RPMI7951 (cell line): ENCODE measurements at regions not wholly inside any gene's neighbourhood (a gene's known extent, or its start where the extent isn't known, plus 50 kb on each side); places are given as distances from the start of the nearest gene placed in this dataset.
"Not testable (repeated sequence)": the region's sequence is repeated elsewhere in the genome, so short reads cannot be mapped to it uniquely, and the experiment has no call there.

Source experiments
- DNase-seq: peaks from one replicate; pipeline ENCODE4 v3.0.0-alpha.2; 2012; ENCODE audit warnings: low read depth

GRCh38 chr13:30816736-30817135 is 81.4 kb downstream of the ALOX5AP start:
- no peak for DNase-seq

GRCh38 chr13:30818323-30818960 is 83.1 kb downstream of the ALOX5AP start:
- DNase-seq: peak; percentile 76

GRCh38 chr13:30819136-30819888 is 84.0 kb downstream of the ALOX5AP start:
- no peak for DNase-seq

DNA sequence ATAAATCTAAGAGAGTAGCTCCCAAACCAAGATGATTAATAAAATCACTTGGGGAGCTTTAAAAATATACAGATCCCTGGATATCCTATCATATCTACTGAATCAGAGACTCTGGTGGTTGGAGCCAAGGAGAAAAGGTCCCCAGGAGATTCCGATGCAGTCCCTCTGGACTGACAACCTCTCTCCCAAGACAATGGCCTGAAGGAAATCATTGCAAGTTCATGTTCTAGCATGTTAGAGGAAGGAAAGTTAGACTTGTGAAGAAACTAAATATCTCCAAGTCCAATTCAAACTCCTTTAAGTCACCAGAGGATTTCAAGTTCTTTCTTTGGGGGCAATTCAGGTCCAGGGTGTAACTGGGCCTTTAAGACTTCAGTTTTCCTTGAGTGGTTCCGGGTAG is 84.7 kb upstream of the MEDAG start:
- DNase-seq: no peak

- DNase-seq: no peak
Measured at GRCh38 chr13:30824651-30825050, 81.4 kb upstream of the MEDAG start.

DNA sequence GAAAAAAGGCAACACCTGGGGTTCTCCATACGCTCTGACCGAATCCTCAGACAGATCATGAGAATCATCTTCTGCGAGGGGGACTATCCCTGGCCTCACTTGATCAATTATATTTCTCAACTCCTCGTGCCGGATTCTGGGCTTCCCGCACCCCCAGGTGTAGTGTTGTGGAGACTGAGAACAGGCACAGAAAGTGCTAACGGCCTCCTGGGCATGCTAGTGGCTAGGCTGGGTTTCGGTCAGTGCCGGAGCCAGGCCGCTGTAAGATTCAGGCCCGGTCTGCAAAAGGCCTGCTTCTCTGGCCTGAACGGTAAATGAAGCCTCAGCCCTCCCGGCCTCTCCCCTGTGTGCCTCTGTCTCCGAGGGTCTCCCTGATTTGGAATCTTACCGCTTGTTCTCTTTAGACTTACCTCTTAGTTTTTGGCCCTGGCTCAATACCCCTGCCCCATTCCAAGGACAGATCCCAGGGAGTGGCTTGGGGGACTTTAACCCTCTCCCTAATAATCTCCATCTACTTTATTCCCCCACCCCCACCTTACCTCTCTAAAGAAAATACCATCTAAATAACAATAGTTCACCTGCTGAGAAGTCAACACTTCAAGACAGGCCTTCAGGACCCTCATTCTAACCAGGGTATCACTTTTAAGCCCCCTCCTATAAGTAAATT is 79.0 kb upstream of the MEDAG start:
- DNase-seq: no peak

GRCh38 chr13:30827578-30827925 is 78.5 kb upstream of the MEDAG start:
- no peak for DNase-seq

DNA sequence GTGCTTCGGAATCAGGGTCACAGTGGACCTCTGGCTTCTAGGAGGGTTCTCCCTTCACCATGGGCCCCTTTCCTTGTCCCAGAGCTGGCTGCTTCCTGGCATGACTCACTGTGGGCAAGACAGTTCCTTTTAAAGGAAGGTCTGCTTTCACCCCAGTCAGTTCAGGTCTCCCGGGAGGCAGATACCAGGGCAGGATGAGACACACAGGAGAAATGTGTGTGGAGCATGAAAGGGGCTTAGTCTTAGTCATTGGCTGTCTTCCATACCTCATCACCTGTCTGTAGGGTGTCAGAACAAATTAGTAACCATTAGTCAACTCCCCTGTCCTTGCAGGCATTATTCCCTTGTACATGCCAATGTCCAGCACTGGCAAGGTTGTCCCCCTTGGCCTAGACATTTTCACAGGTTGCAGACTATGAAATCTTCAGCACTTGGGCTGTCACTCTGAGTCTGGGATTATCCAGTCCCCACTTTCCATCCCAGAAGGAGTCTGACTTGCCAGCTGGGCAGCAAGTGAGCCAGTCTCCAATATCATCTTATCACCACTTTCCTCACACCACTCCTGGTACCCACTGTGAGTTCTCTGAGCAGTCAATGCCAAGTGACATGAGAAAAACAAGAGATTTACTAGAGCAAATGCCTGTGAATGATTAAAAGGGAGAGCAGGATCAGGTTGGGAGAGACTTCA is 76.8 kb upstream of the MEDAG start:
- peak; percentile 95 for DNase-seq

- peak; percentile 96 for DNase-seq
Measured at GRCh38 chr13:30829833-30830637, 76.0 kb upstream of the MEDAG start.

- DNase-seq: peak; percentile 52
Measured at GRCh38 chr13:30830638-30830965, 75.5 kb upstream of the MEDAG start.

- no peak for DNase-seq
Measured at GRCh38 chr13:30831515-30831914, 74.6 kb upstream of the MEDAG start.

GRCh38 chr13:30832377-30832776 is 73.7 kb upstream of the MEDAG start:
- DNase-seq: no peak

DNA sequence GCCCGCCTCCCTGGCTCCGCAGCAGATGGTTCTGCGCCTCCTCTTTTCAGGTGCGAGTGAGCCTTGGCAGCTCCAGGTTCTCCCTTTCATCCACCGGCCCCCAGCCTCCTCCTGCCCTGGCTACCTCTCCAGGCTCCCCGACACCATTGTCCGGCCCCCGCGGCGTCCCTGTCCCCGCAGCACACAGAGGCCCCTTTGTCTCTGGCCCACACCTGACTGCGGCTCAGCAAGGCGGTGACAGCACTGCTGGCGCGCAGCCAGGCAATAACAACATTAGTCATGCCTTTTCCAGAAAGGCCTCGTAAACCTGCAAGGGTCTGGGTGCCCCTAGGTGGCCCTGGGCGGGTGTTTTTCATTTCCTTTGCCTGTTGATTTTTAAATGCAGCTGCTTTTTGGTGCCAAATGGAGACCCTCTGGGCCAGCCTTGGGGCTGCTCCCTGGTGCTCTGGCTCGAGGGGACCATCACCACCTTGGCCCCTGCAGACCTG is 73.2 kb upstream of the MEDAG start:
- peak; percentile 84 for DNase-seq

- DNase-seq: peak; percentile 51
Measured at GRCh38 chr13:30835442-30835841, 70.6 kb upstream of the MEDAG start.

GRCh38 chr13:30837227-30838159 is 68.6 kb upstream of the MEDAG start:
- DNase-seq: no peak

- not testable (repeated sequence) for DNase-seq
Measured at GRCh38 chr13:30839636-30840035, 66.4 kb upstream of the MEDAG start.

- no peak for DNase-seq
Measured at GRCh38 chr13:30840515-30840914, 65.6 kb upstream of the MEDAG start.

GRCh38 chr13:30841154-30841553 is 64.9 kb upstream of the MEDAG start:
- DNase-seq: peak; percentile 72

DNA sequence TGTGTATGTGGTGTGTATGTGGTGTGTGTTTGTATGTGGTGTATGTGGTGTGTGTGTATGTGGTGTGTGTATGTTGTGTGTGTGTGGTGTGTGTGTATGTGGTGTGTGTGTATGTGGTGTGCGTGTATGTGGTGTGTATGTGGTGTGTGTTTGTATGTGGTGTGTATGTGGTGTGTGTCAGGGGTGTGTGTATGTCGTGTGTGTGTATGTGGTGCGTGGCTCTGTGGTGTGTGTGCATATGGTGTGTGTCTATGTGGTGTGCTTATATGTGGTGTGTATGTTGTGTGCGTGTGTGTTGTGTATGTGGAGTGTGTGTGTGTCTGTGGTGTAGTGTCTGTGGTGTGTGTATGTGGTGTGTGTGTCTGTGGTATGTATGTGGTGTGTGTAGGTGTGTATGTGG is 62.5 kb upstream of the MEDAG start:
- DNase-seq: no peak

DNA sequence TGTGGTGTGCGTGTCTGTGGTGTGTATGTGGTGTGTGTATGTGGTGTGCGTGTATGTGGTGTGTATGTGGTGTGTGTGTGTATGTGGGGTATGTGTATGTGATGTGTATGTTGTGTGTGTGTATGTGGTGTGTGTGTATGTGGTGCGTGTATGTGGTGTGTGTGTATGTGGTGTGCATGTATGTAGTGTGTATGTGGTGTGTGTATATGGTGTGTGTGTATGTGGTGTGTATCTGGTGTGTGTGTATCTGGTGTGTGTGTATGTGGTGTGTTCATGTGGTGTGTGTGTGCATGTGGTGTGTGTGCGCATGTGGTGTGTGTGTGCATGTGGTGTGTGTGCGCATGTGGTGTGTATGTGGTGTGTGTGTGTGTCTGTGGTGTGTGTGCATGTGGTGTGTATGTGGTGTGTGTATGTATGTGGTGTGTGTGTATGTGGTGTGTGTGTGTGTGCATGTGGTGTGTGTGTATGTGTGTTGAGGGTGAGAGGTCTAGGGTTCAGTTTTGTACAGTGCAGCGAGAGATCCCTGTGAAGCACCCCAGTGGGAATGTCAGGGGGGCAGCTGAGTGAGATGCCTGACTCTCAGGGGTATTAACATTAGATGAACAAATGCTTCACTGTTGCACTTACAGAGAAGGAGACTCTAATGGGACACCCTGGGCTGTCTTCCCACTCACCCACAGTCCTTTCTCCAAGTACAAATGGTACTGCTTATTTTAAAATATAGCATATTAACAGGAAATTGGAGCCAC is 61.3 kb upstream of the MEDAG start:
- peak; percentile 42 for DNase-seq
